Raji (cell line): ENCODE measurements at regions not wholly inside any gene's neighbourhood (a gene's known extent, or its start where the extent isn't known, plus 50 kb on each side); places are given as distances from the start of the nearest gene placed in this dataset.

Source experiments
- POLR2A ChIP-seq: IDR thresholded peaks from 2 replicates; pipeline ENCODE4 v1.6.1; 2011; ENCODE audit warnings: low read depth, low read length, control low read depth; ENCODE audit not compliant: insufficient read depth

GRCh38 chr4:140809676-140810075, 53.5 kb upstream of the TBC1D9 start:
- TF ChIP-seq POLR2A: no peak

- peak; percentile 30; the same call in 1 of the 2 replicates for TF ChIP-seq POLR2A
These were observed 52.1 kb upstream of the TBC1D9 start for GRCh38 chr4:140808256-140808655.

GRCh38 chr4:140807491-140808252, 51.5 kb upstream of the TBC1D9 start:
- TF ChIP-seq POLR2A: no peak

GRCh38 chr4:140806163-140806562, 50.0 kb upstream of the TBC1D9 start:
- no peak for TF ChIP-seq POLR2A
